ENCODE measurements at regions not wholly inside any gene's neighbourhood (a gene's known extent, or its start where the extent isn't known, plus 50 kb on each side); places are given as distances from the start of the nearest gene placed in this dataset.

DNA sequence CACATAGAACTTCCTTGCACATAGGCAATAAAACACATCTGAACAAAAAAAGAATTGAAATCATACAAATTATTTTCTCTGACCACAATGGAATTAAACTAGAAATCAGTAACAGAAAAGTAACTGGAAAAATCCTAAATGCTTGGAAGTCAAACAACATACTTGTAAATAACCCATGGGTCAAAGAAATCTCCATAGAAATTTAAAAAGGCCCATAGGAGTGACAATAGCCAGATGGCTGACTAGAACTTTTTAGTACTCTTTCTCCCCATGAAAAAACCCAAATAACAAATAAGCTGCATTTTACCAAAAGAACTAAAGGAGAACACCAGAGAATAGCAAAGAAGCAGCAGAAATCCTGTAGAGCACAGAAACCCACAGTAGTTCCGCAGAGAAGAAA is 139.2 kb upstream of the COL3A1 start:
- Mint-ChIP-seq H3K27me3 (no peaks in the 10 kb centered on the region), H3K4me1 (ENCODE audit: low read depth) (no peaks in the 10 kb centered on the region), H3K36me3 (ENCODE audit: low read depth) (no peaks in the 10 kb centered on the region), H3K27ac (no peak overlapping the region), H3K9me3 (peaks cover 6% of the 10 kb centered on the region), H3K4me3 (no peak overlapping the region)

DNA sequence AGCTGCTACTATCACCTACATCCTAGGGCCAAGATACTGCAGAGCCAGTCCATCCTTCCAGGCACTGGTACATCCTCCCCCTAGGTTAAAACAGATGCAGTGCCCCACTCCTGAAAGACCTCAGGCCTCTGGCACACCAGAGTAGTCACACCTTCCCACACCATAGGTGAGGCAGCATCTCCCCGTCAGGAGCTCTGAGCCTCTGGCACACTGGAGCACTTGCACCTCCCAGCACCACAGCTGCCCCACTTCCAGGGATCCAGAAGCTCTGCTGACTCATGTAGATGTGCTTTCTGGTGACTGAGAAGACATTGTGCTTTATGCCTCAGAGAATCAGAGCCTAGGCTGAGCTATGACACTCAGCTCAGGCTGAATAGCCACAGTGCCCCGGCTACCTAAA is 138.4 kb upstream of the COL3A1 start:
- no peaks in the 10 kb centered on the region for H3K27me3 Mint-ChIP-seq
- peaks cover 6% of the 10 kb centered on the region for H3K9me3 Mint-ChIP-seq
- H3K27ac Mint-ChIP-seq = no peak overlapping the region
- H3K36me3 Mint-ChIP-seq (ENCODE audit: low read depth) = no peaks in the 10 kb centered on the region
- no peaks in the 10 kb centered on the region for H3K4me1 Mint-ChIP-seq (ENCODE audit: low read depth)
- H3K4me3 Mint-ChIP-seq = no peak overlapping the region

DNA sequence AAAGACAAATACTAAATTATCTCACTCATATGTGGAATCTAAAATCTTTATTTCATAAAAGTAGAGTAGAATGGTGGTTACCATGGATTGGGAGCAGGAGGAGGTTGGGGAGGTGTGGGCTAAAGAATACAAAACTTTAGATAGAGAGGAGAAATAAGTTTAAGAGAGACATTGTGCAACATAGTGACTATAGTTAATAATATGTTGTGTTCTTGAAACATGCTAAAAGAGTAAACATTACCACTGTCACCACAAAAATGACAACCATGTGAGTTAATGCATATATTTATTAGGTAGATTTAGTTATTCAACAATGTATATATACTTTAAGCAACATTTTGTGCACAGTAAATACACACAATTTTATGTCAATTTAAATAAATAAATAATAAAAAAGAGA is 128.5 kb upstream of the COL3A1 start:
- Mint-ChIP-seq H3K9me3 (peaks cover 9% of the 10 kb centered on the region), H3K27ac (no peak overlapping the region), H3K4me3 (no peak overlapping the region), H3K27me3 (no peaks in the 10 kb centered on the region), H3K4me1 (ENCODE audit: low read depth) (no peaks in the 10 kb centered on the region), H3K36me3 (ENCODE audit: low read depth) (no peaks in the 10 kb centered on the region)

DNA sequence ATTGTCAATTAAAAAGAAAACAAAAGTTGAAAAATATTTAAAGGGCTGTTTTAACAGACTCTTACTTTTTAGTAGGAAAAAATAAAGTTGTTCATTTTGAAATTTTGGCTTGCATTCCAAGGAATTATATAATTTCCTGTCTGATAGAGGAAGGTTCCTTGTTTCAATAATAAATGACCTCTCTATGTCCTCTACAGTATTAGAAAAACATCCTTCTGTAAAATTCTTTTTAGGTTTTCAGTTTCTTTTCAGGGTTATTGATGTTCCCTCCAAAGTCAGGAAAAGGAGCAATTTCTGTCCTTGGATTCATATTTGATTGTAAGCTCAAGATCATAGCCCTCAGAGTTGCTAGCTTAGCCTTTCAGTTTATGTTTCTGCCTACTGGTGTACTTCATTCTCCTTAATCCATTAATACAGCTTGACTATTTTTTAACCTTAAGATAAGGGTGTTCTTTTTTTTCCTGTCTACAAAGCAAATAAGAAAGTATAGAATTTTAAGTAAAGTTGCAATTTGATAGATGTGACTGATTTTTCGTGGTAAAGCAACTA is 125.2 kb upstream of the COL3A1 start:
- H3K36me3 Mint-ChIP-seq (ENCODE audit: low read depth) = no peaks in the 10 kb centered on the region
- H3K4me3 Mint-ChIP-seq = no peak overlapping the region
- no peak overlapping the region for H3K27ac Mint-ChIP-seq
- H3K9me3 Mint-ChIP-seq = peaks cover 9% of the 10 kb centered on the region
- no peaks in the 10 kb centered on the region for H3K4me1 Mint-ChIP-seq (ENCODE audit: low read depth)
- no peaks in the 10 kb centered on the region for H3K27me3 Mint-ChIP-seq

DNA sequence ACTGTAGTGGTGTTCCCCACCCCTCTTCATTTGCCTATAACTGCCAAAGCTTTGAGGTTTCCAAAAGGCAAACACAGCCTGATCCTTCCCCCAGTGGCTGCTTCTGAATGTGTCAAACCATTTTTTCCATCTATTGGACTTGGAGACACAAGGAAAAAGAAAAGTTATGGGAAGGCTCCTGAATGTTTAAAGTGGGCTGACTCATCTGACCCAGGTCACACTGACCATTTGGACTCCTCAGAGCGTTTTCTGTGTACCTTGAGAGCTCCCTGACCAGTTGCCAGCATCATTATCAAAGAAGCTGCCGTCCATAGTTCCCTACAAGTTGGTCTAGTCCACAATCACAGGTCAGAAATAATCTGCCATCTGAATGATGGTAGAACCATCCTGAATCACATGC is 123.4 kb upstream of the COL3A1 start:
- H3K36me3 Mint-ChIP-seq (ENCODE audit: low read depth) = no peaks in the 10 kb centered on the region

DNA sequence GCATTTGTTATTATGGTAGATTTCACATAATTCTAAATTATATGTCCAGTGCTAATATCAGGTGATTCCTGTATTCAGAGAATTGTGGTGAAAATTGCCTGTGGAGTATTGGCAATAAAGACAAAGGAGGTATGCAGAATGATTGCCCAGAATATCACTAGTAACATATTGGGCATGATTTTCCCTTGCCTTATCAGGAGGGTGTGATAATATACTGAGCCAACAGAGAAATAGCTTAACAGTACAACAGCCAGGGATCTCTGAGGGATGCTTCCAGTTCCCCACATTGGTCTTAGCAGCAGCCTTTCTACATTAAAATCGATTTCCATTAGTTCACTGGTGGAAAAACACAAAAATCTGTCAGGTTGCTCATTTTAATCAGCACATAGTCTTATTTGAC is 122.9 kb upstream of the COL3A1 start:
- H3K27ac Mint-ChIP-seq = no peak overlapping the region
- no peaks in the 10 kb centered on the region for H3K27me3 Mint-ChIP-seq
- H3K4me1 Mint-ChIP-seq (ENCODE audit: low read depth) = no peaks in the 10 kb centered on the region
- peaks cover 4% of the 10 kb centered on the region for H3K9me3 Mint-ChIP-seq
- no peak overlapping the region for H3K4me3 Mint-ChIP-seq
- no peaks in the 10 kb centered on the region for H3K36me3 Mint-ChIP-seq (ENCODE audit: low read depth)

More for the DNA sequence above, 123.4 kb upstream of the COL3A1 start:
- Mint-ChIP-seq H3K4me1 (ENCODE audit: low read depth) (no peaks in the 10 kb centered on the region), H3K27me3 (no peaks in the 10 kb centered on the region), H3K9me3 (peaks cover 4% of the 10 kb centered on the region), H3K27ac (no peak overlapping the region), H3K4me3 (no peak overlapping the region)

DNA sequence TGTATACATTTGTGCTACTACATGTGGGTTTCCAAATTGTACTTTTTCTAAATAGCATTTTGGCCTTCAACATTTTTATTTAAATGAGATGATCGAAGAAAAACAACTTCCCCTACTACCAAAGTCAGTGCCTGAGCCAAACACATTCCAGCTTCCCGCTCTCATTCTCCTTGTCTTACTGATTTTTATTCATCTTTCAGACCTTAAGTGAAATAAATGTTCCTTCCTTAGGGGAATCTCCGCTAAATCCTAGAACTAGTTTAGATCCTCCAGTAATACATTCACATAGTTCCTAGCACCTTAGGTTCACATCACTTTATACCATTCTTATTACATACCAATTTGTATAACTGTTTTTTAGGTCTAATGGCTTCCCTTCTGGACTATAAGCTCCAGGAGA is 122.3 kb upstream of the COL3A1 start:
- H3K36me3 Mint-ChIP-seq (ENCODE audit: low read depth) = no peaks in the 10 kb centered on the region
- no peaks in the 10 kb centered on the region for H3K27me3 Mint-ChIP-seq
- H3K27ac Mint-ChIP-seq = no peak overlapping the region
- H3K9me3 Mint-ChIP-seq = no peaks in the 10 kb centered on the region
- no peak overlapping the region for H3K4me3 Mint-ChIP-seq
- no peaks in the 10 kb centered on the region for H3K4me1 Mint-ChIP-seq (ENCODE audit: low read depth)

DNA sequence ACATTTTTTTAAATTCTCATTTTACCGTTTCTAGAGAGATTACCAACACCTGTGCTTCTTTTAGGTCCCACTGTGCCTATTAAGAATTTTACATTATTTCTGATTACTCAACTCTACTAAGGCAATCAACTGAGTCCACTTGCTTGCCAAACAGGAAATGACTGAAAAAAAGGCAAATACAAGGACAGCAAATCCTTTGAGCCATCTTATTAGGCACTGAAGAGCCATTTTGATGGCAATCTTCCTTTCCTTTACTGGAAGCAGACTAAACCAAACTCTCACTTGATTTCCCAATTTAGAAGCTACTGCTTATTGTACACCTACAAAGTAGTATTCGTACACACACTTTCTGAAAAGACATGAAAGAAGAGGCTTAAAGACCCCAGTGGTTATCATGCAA is 121.4 kb upstream of the COL3A1 start:
- no peak overlapping the region for H3K4me3 Mint-ChIP-seq

DNA sequence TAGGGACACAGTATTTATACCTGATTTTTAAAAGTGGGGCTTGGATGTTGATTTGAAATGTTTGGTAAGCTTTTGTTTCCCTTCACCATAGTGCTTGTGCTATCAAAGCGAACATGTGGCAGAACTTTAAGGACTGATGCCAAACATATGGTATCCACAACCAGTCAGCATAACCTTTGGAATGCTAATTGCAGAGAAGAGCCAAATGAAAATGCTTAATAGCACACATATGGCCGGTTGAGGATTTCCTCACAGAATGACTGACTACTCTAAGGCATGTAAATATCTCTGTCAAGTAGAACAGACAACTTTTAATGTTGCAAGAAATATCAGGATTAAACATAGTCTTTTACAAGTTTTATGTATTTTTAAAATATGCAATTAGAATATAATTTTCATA is 120.9 kb upstream of the COL3A1 start:
- Mint-ChIP-seq H3K27me3 (no peaks in the 10 kb centered on the region), H3K4me3 (no peak overlapping the region), H3K36me3 (ENCODE audit: low read depth) (no peaks in the 10 kb centered on the region), H3K9me3 (no peaks in the 10 kb centered on the region), H3K4me1 (ENCODE audit: low read depth) (no peaks in the 10 kb centered on the region), H3K27ac (no peak overlapping the region)

More for the DNA sequence above, 121.4 kb upstream of the COL3A1 start:
- no peaks in the 10 kb centered on the region for H3K4me1 Mint-ChIP-seq (ENCODE audit: low read depth)
- no peaks in the 10 kb centered on the region for H3K36me3 Mint-ChIP-seq (ENCODE audit: low read depth)
- H3K9me3 Mint-ChIP-seq = no peaks in the 10 kb centered on the region
- H3K27me3 Mint-ChIP-seq = no peaks in the 10 kb centered on the region
- no peak overlapping the region for H3K27ac Mint-ChIP-seq

DNA sequence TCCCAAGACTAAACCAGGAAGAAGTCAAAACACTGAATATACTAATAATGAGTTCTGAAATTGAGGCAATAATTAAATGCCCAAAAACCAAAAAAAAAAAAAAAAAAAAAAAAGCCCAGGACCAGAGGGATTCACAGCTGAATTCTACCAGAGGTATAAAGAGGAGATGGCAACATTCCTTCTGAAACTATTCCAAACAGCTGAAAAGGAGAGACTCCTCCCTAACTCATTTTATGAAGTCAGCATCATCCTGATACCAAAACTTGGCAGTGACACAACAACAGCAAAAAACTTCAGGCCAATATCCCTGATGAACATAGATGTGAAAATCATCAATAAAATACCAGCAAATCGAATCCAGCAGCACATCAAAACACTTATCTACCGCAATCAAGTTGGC is 108.5 kb upstream of the COL3A1 start:
- Mint-ChIP-seq H3K4me1 (ENCODE audit: low read depth) (peaks cover 12% of the 10 kb centered on the region), H3K4me3 (no peak overlapping the region), H3K27me3 (no peaks in the 10 kb centered on the region), H3K9me3 (peaks cover 21% of the 10 kb centered on the region), H3K36me3 (ENCODE audit: low read depth) (no peaks in the 10 kb centered on the region), H3K27ac (no peak overlapping the region)

DNA sequence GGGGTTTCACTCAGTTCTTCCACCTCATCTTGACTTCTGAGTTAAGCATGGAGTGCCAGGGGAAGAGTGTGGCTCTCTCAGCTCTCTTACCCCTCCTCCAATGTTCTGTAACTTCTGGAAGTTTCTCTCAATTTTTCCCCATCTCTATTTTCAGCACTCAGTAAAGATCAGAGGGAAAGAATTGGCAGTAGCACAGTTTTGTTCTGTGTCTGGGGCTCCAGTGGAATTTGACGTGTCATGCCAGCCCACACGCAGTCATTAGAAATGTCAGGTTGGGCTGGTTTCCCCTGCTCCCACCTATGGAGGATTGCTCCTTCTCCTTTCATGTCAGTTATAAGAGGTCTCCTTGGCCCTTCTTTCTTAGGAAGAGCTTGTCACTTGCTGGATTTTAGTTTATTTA is 104.6 kb upstream of the COL3A1 start:
- no peaks in the 10 kb centered on the region for H3K36me3 Mint-ChIP-seq (ENCODE audit: low read depth)
- peaks cover 12% of the 10 kb centered on the region for H3K4me1 Mint-ChIP-seq (ENCODE audit: low read depth)
- H3K27me3 Mint-ChIP-seq = no peaks in the 10 kb centered on the region
- no peak overlapping the region for H3K27ac Mint-ChIP-seq
- H3K9me3 Mint-ChIP-seq = peaks cover 19% of the 10 kb centered on the region
- H3K4me3 Mint-ChIP-seq = no peak overlapping the region

DNA sequence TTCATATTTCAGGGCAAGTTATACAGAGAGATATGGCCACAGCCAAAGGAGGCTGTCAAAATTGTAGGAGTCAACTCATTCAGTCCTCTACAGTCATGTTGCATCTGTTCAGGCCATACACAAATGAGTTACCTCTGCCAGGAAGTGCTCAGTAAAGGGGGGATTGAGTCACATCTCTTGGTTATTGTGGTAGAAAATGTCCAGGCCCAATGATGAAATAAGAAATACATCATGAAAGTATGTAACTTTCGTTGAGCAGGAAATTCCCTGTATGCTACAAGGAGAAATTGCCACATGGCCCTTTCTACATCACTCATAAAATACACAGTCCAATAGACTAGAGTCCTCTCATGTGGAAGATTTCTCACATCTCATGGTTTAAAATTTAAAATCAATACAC is 103.9 kb upstream of the COL3A1 start:
- Mint-ChIP-seq H3K4me3 (no peak overlapping the region), H3K27ac (peak overlapping the region; percentile 31), H3K36me3 (ENCODE audit: low read depth) (no peaks in the 10 kb centered on the region), H3K27me3 (no peaks in the 10 kb centered on the region), H3K4me1 (ENCODE audit: low read depth) (peaks cover 12% of the 10 kb centered on the region), H3K9me3 (peaks cover 12% of the 10 kb centered on the region)

DNA sequence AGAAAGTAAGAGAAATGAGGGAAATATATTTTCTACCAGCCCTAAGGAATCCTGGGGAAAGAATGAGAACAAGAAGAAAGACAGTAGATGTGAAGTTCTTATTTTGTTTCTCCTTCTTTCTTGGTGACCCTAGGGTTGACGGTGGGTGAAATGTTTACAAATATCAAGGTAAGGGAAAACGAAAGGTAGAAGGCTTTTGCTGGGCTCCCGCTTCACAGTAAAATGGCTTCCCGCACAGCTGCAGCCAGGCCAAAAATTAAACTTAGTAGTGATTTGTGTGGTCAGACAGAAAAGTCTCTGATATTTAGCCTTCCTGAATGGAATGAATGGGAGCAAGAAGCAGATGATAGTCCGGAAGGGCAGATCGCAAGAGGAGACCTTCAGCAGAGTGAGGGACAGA is 99.1 kb upstream of the COL3A1 start:
- H3K27ac Mint-ChIP-seq = no peak overlapping the region

DNA sequence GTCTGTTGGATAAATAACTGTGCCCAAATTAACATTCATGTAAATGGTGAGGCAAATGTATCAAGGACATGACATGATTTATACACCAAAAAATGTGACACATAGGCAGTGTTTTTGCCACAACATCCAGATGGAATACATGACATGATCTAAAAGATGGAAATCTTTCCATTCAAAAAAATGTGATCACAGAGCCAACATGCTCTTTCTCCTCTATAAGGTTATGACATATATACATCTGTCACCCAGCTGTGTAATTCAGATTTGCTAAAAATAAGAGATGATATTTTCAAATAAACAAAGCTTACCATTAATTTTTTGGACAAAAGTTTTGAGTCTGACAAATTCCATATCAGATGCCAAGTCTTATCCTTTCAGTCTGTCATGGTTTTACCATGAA is 95.5 kb upstream of the COL3A1 start:
- H3K27me3 Mint-ChIP-seq = no peaks in the 10 kb centered on the region
- no peak overlapping the region for H3K27ac Mint-ChIP-seq
- H3K36me3 Mint-ChIP-seq (ENCODE audit: low read depth) = no peaks in the 10 kb centered on the region
- H3K9me3 Mint-ChIP-seq = peaks cover 4% of the 10 kb centered on the region
- H3K4me3 Mint-ChIP-seq = no peak overlapping the region
- no peaks in the 10 kb centered on the region for H3K4me1 Mint-ChIP-seq (ENCODE audit: low read depth)

More for the DNA sequence above, 99.1 kb upstream of the COL3A1 start:
- peaks cover 1% of the 10 kb centered on the region for H3K4me1 Mint-ChIP-seq (ENCODE audit: low read depth)
- no peaks in the 10 kb centered on the region for H3K9me3 Mint-ChIP-seq
- no peaks in the 10 kb centered on the region for H3K36me3 Mint-ChIP-seq (ENCODE audit: low read depth)
- H3K27me3 Mint-ChIP-seq = no peaks in the 10 kb centered on the region
- H3K4me3 Mint-ChIP-seq = no peak overlapping the region

DNA sequence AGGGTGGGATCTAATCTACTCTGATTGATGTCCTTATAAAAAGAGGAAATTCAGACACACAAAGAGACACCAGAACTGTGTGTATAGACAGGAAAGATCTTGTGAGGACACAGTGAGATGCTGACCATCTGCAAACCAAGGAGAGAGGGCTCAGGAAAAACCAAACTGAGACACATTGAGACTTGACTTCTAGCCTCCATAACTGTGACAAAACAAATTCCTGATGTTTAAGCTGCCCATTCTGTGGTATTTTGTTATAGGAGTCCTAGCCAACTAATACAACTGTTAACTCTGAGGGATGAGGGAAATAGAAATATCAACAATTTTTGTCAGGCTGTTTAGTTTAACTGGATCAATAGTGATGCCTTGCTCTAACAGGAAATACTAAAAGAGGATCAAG is 93.4 kb upstream of the COL3A1 start:
- Mint-ChIP-seq H3K4me3 (no peak overlapping the region), H3K36me3 (ENCODE audit: low read depth) (no peaks in the 10 kb centered on the region), H3K27ac (no peak overlapping the region), H3K9me3 (peaks cover 4% of the 10 kb centered on the region), H3K4me1 (ENCODE audit: low read depth) (no peaks in the 10 kb centered on the region), H3K27me3 (no peaks in the 10 kb centered on the region)

DNA sequence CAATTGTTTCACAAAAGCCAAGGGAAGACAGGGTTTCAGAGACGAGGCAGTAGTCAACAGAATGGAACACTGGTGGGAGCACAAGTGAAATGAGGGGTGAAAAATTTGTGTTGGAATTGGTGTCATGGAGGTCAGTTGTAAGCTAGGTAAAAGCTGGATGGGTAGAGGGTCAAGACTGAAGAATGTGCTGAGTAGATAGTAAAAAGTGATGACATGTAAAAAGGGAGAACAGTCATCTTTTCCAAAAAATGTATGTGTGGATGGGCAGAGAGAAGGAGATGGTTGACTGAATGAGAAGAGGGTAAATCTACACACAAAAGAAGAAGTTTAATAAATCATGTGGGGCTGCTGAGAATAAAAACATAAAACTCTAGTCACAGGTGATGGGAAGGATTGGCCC is 92.7 kb upstream of the COL3A1 start:
- Mint-ChIP-seq H3K27me3 (no peaks in the 10 kb centered on the region), H3K4me1 (ENCODE audit: low read depth) (no peaks in the 10 kb centered on the region), H3K9me3 (peaks cover 4% of the 10 kb centered on the region), H3K36me3 (ENCODE audit: low read depth) (no peaks in the 10 kb centered on the region), H3K4me3 (no peak overlapping the region), H3K27ac (no peak overlapping the region)

Data from stimulated activated naive CD8-positive, alpha-beta T cell treated with anti-CD3 and anti-CD28 coated beads, Interleukin-15, Interleukin-2, amounts not matched to agents 100 ng/mL and 50 ng/mL, for 24 hours (primary cell).